Panc1 (cell line): ENCODE measurements at regions not wholly inside any gene's neighbourhood (a gene's known extent, or its start where the extent isn't known, plus 50 kb on each side); places are given as distances from the start of the nearest gene placed in this dataset.

ENCODE experiments used
- ATAC-seq: fragments of 200-7000 bp; cut with Tn5 transposase; 2 replicates; pipeline ENCODE4 v1.9.1; 2020; ENCODE audit warnings: mild to moderate bottlenecking, moderate library complexity
- BruUV-seq: library from RNA; stranded (reverse); fragments of 400-500 nt; replicated peaks from 2 replicates; lab custom pipeline; 2021; lab: Mats Ljungman, UMichigan
- CTCF ChIA-PET: fragments of 300-600 bp; sonication (Branson Sonifier 250); formaldehyde crosslinking; loops from one replicate; lab custom pipeline; 2022; ENCODE audit warnings: antibody characterized with exemption; lab: Charles Lee
- POLR2A ChIA-PET: fragments of 300-600 bp; sonication (Branson Sonifier 250); formaldehyde crosslinking; loops from one replicate; lab custom pipeline; 2022; ENCODE audit warnings: antibody characterized with exemption; lab: Charles Lee
- DNase-seq: peaks from one replicate; pipeline ENCODE4 v3.0.0-alpha.2; 2010; ENCODE audit warnings: low read depth, low spot score
- H3K27ac ChIP-seq: 2 replicates; pipeline ENCODE4 v1.5.1; 2011; ENCODE audit warnings: mild to moderate bottlenecking, low read length, inconsistent platforms
- H3K27me3 ChIP-seq: fragments of 200-500 bp; sonication (Bioruptor generic); 2 replicates; pipeline ENCODE4 v1.6.0; 2014; ENCODE audit warnings: low read length, inconsistent platforms; ENCODE audit not compliant: control insufficient read depth, insufficient read depth
- H3K36me3 ChIP-seq: fragments of 200-500 bp; sonication (Bioruptor generic); 2 replicates; pipeline ENCODE4 v1.5.1; 2014; ENCODE audit warnings: inconsistent platforms, mild to moderate bottlenecking, low read length, moderate library complexity; ENCODE audit not compliant: control insufficient read depth, insufficient read depth
- H3K4me1 ChIP-seq: 2 replicates; pipeline ENCODE4 v1.5.1; 2011; ENCODE audit warnings: inconsistent platforms, mild to moderate bottlenecking, low read length, moderate library complexity; ENCODE audit not compliant: control insufficient read depth, insufficient read depth
- H3K4me3 ChIP-seq, 2 experiments: 2 replicates each; pipeline ENCODE4 v1.5.1; 2011 to 2012; ENCODE audit warnings: low read depth in 2 of 2, low read length in 2 of 2, mild to moderate bottlenecking in 2 of 2, inconsistent platforms in 1 of 2, moderate library complexity in 1 of 2
- H3K9me3 ChIP-seq: fragments of 200-500 bp; sonication (Bioruptor generic); 2 replicates; pipeline ENCODE4 v1.5.1; 2014; ENCODE audit warnings: low read depth, mild to moderate bottlenecking, inconsistent platforms, low read length, moderate library complexity; ENCODE audit not compliant: control insufficient read depth, insufficient read depth
- POLR2AphosphoS5 ChIP-seq: IDR thresholded peaks from 2 replicates; pipeline ENCODE4 v1.6.1; 2012; ENCODE audit warnings: mild to moderate bottlenecking, low read depth, low read length, moderate library complexity
- REST ChIP-seq, 2 experiments: IDR thresholded peaks; 2 replicates each; pipeline ENCODE4 v1.6.1; 2011 to 2012; ENCODE audit warnings: low read depth in 2 of 2, control low read depth in 1 of 2, low read length in 1 of 2, mild to moderate bottlenecking in 1 of 2, moderate library complexity in 1 of 2; ENCODE audit not compliant: insufficient read depth in 1 of 2
- SIN3A ChIP-seq: IDR thresholded peaks from 2 replicates; pipeline ENCODE4 v1.6.1; 2012; ENCODE audit warnings: low read depth, mild to moderate bottlenecking, low read length, moderate library complexity, borderline replicate concordance; ENCODE audit not compliant: insufficient read depth
- TCF7L2 ChIP-seq: IDR thresholded peaks from 2 replicates; pipeline ENCODE4 v1.6.1; 2011; ENCODE audit warnings: mild to moderate bottlenecking, low read depth, low read length, inconsistent platforms
- in situ Hi-C: cut with HindIII; loops from 2 replicates; pipeline ENCODE4 v1.10.0; 2016; ENCODE audit warnings: low sequenced_read_pairs, low pct_unique_long_range_greater_than_20kb
- intact Hi-C: fragments of 100-400 bp; cut with micrococcal nuclease; formaldehyde crosslinking; loops from one replicate; pipeline ENCODE4 v1.10.0; 2022; ENCODE audit not compliant: unreplicated experiment
- TF ChIP-seq, protein P1 (sequence below): fragments of 450-650 bp; IDR thresholded peaks from 2 replicates; pipeline ENCODE4 v1.5.1; 2017; ENCODE audit warnings: mild to moderate bottlenecking

- ChIA-PET POLR2A (no interaction called here), CTCF (no interaction called here)
- H3K4me3 ChIP-seq = no peak overlapping the region
- in situ Hi-C loops = no loop called here
- H3K27me3 ChIP-seq = no peaks in the 10 kb centered on the region
- no peaks in the 10 kb centered on the region for H3K4me1 ChIP-seq
- intact Hi-C loops = no loop called here
- H3K27ac ChIP-seq = no peak overlapping the region
- H3K9me3 ChIP-seq = no peaks in the 10 kb centered on the region
- DNase-seq (no peak), ATAC-seq (no peak)
- TF ChIP-seq, protein P1, sequence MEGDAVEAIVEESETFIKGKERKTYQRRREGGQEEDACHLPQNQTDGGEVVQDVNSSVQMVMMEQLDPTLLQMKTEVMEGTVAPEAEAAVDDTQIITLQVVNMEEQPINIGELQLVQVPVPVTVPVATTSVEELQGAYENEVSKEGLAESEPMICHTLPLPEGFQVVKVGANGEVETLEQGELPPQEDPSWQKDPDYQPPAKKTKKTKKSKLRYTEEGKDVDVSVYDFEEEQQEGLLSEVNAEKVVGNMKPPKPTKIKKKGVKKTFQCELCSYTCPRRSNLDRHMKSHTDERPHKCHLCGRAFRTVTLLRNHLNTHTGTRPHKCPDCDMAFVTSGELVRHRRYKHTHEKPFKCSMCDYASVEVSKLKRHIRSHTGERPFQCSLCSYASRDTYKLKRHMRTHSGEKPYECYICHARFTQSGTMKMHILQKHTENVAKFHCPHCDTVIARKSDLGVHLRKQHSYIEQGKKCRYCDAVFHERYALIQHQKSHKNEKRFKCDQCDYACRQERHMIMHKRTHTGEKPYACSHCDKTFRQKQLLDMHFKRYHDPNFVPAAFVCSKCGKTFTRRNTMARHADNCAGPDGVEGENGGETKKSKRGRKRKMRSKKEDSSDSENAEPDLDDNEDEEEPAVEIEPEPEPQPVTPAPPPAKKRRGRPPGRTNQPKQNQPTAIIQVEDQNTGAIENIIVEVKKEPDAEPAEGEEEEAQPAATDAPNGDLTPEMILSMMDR = no peak
- TF ChIP-seq REST (IDR thresholded peaks at IDR 0.05; ENCODE audit: insufficient read depth in 1 of 2, low read depth in 2 of 2, low read length in 1 of 2) (no peak), POLR2AphosphoS5 (no peak), TCF7L2 (no peak), SIN3A (no peak)
- H3K36me3 ChIP-seq = no peaks in the 10 kb centered on the region
- BruUV-seq = no TSS peak
These were observed 566.0 kb downstream of the TMA16 start for GRCh38 chr4:164060456-164060855.

DNA sequence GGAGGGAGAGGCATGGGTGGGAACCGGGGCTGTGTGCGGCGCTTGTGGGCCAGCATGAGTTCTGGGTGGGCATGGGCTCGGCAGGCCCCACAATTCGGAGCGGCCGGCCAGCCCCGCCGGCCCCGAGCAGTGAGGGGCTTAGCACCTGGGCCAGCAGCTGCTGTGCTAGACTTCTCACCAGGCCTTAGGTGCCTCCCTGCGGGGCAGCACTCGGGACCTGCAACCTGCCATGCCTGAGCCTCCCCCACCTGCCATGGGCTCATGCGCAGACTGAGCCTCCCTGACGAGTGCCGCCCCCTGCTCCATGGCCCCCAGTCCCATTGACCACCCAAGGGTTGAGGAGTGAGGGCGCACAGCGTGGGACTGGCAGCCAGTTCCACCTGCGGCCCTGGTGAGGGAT, 573.9 kb downstream of the TMA16 start:
- H3K36me3 ChIP-seq = no peaks in the 10 kb centered on the region
- ChIA-PET CTCF (no interaction called here), POLR2A (no interaction called here)
- H3K9me3 ChIP-seq = no peaks in the 10 kb centered on the region
- H3K27ac ChIP-seq = no peak overlapping the region
- no peaks in the 10 kb centered on the region for H3K27me3 ChIP-seq
- no TSS peak for BruUV-seq
- in situ Hi-C loops = no loop called here
- ATAC-seq (no peak), DNase-seq (no peak)
- intact Hi-C loops = no loop called here
- no peaks in the 10 kb centered on the region for H3K4me1 ChIP-seq
- TF ChIP-seq REST (IDR thresholded peaks at IDR 0.05; ENCODE audit: insufficient read depth in 1 of 2, low read depth in 2 of 2, low read length in 1 of 2) = no peak
- no peak for TF ChIP-seq SIN3A
- TF ChIP-seq, protein P1 = no peak
- no peak for TF ChIP-seq POLR2AphosphoS5
- no peak for TF ChIP-seq TCF7L2
- no peak overlapping the region for H3K4me3 ChIP-seq
